ENCODE measurements at regions not wholly inside any gene's neighbourhood (a gene's known extent, or its start where the extent isn't known, plus 50 kb on each side); places are given as distances from the start of the nearest gene placed in this dataset.
A peak's percentile ranks its signal among the peaks of the same experiment; 100 is the strongest.
"Not testable (repeated sequence)": the region's sequence is repeated elsewhere in the genome, so short reads cannot be mapped to it uniquely, and the experiment has no call there.

DNA sequence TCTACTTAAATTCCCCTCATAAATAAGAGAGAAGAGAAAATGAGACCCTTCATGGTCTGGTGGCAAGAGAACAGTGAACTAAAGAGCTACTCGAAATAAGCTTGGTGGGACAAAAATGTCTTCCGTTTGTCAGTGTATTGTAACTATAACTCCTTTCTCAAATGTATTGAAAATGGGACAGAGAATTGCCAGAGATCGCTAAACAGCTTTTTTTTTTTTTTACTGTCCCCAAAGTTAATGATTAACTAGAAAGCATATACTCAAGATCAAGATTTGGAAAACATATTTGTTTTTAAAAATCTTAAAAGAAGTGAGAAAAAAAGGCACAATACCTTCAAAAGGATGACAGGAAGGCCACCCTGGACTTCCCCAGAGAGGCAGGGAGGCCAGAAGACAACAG, 206.4 kb upstream of the CTNND2 start:
- Mint-ChIP-seq H3K9me3 (peaks cover 0 to 4% (median 0%) of the 10 kb centered on the region in 6 donors), H3K36me3 (no peaks in the 10 kb centered on the region), H3K27me3 (ENCODE audit: low read depth in 3 of 3) (no peaks in the 10 kb centered on the region), H3K27ac (no peak overlapping the region), H3K4me1 (no peaks in the 10 kb centered on the region), H3K4me3 (no peak overlapping the region)
- no peak for DNase-seq

DNA sequence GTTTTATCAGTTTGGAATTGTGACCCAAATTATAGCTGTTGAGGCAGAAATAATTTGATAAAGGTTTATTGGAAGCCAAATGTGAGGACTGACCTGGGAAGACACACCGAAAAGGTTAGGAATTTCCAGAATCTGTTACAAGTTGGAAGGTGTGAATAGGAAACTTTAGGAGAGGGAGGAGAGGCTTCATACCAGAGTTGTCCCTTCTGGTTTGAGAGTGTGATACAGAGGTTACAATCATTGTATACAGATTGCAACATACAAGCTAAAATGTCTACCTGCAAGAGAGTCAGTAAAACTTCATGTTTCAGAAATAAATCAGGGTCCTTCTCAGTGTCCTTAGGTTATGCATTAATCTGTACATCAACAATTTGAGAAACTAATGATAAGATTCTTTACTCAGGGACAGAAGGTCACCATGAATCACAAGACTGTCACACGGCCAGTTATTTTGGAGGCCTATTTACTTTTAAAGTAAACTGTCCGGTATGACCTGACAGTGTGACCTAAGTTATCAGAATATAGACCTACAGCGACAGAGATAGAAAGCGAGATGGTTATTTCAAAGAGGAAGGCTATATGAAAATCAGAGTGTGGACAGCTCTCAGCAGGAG, 204.9 kb upstream of the CTNND2 start:
- DNase-seq: no peak
- Mint-ChIP-seq H3K4me1 (no peaks in the 10 kb centered on the region), H3K27ac (no peak overlapping the region), H3K27me3 (ENCODE audit: low read depth in 3 of 3) (no peaks in the 10 kb centered on the region), H3K4me3 (no peak overlapping the region), H3K9me3 (peaks cover 0 to 4% (median 0%) of the 10 kb centered on the region in 6 donors), H3K36me3 (no peaks in the 10 kb centered on the region)

DNA sequence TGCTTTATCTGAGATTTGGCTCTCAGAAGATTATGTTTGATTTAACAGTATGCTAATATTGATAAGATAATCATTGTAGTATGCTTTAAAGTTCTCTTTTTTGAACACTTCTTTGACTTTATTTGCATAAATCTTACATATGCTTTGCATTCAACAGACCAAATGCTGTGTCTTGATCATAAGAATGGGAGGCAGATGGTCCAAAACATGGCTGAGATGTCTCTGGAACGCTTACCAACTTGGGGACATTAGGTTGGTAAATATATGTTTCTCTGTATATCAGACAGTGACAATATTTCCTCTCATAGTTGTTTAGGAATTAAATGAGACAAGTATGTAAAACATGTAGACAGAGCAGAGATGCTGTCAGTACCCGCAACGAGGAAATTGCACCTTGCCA, 197.9 kb upstream of the CTNND2 start:
- no peak for DNase-seq
- H3K27ac Mint-ChIP-seq: no peak overlapping the region
- H3K27me3 Mint-ChIP-seq (ENCODE audit: low read depth in 3 of 3): no peaks in the 10 kb centered on the region
- H3K4me1 Mint-ChIP-seq: no peaks in the 10 kb centered on the region
- H3K36me3 Mint-ChIP-seq: no peaks in the 10 kb centered on the region
- no peak overlapping the region for H3K4me3 Mint-ChIP-seq
- peaks cover 0 to 9% (median 4%) of the 10 kb centered on the region in 6 donors for H3K9me3 Mint-ChIP-seq

DNA sequence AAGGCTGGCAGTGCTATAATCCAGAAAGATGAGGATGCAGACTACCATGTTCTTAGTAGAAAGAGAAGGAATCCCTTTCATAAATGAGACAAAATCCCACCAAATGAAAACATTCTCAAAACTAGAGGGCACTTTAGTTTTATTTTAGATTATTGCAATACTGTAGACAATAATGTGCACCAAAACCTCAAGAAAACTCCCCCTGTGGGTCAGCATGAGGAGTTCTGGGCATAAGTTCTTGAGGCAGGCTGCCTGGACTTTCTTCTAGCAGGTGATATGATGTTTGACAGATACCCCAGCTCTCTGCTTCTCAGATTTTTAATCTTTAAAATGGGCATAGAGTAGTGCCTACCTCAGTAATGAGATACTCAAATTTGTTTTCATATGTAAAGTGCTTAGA, 196.3 kb upstream of the CTNND2 start:
- Mint-ChIP-seq H3K4me3 (no peak overlapping the region), H3K36me3 (no peaks in the 10 kb centered on the region), H3K27ac (no peak overlapping the region), H3K4me1 (no peaks in the 10 kb centered on the region), H3K27me3 (ENCODE audit: low read depth in 3 of 3) (no peaks in the 10 kb centered on the region), H3K9me3 (peaks cover 0 to 9% (median 5%) of the 10 kb centered on the region in 6 donors)
- no peak for DNase-seq

DNA sequence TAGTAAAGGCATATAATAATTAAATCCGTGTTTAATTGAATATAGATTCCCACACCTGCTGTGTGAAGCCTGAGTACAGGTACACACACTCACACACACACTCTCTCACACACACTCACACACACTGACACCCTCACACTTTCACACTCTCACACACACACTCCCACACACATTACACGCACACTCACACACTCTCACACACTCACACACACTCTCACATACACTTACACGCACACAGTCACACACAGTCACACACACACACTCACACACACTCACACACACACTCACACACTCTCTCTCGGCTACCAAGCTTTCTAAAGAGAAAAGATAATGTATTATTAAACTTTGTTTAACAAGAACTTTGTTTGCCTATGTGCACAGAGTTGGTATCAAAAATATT, 195.1 kb upstream of the CTNND2 start:
- Mint-ChIP-seq H3K9me3 (peaks cover 0 to 14% (median 5%) of the 10 kb centered on the region in 6 donors), H3K27ac (no peak overlapping the region), H3K27me3 (ENCODE audit: low read depth in 3 of 3) (no peaks in the 10 kb centered on the region), H3K36me3 (no peaks in the 10 kb centered on the region), H3K4me1 (no peaks in the 10 kb centered on the region), H3K4me3 (no peak overlapping the region)
- DNase-seq: no peak

DNA sequence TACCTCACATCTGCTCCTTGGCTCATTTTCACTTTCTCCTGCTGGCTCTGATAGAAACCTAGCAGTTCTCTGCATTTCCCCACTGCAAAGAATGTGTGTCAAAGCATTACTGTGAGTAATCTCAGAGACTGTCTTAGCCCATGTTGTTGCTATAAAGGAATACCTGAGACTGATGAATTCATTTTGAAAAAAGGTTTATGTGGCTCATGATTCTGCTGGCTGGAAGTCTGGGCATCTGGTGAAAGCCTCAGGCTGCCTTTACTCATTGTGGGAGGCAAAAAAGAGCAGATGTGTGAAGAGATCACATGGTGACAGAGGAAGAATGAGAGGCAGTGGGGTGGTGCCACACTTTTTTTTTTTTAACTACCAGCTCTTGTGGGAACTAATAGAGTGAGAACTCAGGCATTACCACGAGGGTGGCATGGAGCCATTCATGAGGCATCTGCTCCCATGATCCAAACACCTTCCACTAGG, 191.6 kb upstream of the CTNND2 start:
- Mint-ChIP-seq H3K4me3 (no peak overlapping the region), H3K4me1 (no peaks in the 10 kb centered on the region), H3K27ac (no peak overlapping the region), H3K36me3 (no peaks in the 10 kb centered on the region), H3K9me3 (peaks cover 3 to 22% (median 6%) of the 10 kb centered on the region in 6 donors), H3K27me3 (ENCODE audit: low read depth in 3 of 3) (no peaks in the 10 kb centered on the region)
- no peak for DNase-seq

DNA sequence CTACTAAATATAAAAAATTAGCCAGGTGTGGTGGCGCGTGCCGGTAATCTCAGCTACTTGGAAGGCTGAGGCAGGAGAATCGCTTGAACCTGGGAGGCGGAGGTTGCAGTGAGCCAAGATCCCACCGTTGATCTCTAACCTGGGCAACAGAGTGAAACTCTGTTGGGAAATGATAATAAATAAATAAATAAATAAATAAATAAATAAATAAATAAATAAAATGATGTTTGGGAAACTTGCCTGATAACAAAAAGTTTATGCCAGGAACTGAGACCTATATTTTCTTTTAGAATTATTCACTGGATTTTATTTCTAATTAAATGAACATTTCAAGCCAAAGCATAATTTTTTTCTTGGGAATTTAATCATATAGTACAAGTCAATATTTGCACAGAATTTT, 189.3 kb upstream of the CTNND2 start:
- Mint-ChIP-seq H3K4me3 (no peak overlapping the region), H3K9me3 (peaks cover 3 to 17% (median 5%) of the 10 kb centered on the region in 6 donors), H3K27ac (no peak overlapping the region), H3K27me3 (ENCODE audit: low read depth in 3 of 3) (no peaks in the 10 kb centered on the region), H3K36me3 (no peaks in the 10 kb centered on the region), H3K4me1 (no peaks in the 10 kb centered on the region)
- DNase-seq: no peak

DNA sequence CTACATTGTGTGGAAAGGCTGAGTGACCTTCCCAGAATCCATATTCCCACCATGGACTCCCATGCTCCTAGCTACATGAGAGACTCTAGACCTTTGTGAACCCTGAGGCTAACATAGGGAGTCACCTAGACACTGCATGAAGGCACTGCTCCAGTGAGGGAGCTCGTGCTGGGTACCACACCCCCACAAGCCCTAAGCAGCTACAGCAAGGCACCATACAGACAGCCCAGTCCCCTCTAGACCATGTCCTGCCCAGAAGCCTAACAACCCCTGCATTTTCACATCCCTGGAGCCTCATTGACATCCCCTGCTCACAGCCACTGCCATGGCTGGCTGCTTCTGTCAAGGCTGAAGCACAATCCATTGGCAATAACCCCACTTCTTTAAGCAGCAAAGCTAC, 176.5 kb upstream of the CTNND2 start:
- Mint-ChIP-seq H3K4me1 (no peaks in the 10 kb centered on the region), H3K36me3 (no peaks in the 10 kb centered on the region), H3K9me3 (peaks cover 5 to 26% (median 7%) of the 10 kb centered on the region in 6 donors), H3K27ac (no peak overlapping the region), H3K4me3 (no peak overlapping the region), H3K27me3 (ENCODE audit: low read depth in 3 of 3) (peaks cover 0 to 3% (median 0%) of the 10 kb centered on the region in 3 donors)
- DNase-seq: no peak

DNA sequence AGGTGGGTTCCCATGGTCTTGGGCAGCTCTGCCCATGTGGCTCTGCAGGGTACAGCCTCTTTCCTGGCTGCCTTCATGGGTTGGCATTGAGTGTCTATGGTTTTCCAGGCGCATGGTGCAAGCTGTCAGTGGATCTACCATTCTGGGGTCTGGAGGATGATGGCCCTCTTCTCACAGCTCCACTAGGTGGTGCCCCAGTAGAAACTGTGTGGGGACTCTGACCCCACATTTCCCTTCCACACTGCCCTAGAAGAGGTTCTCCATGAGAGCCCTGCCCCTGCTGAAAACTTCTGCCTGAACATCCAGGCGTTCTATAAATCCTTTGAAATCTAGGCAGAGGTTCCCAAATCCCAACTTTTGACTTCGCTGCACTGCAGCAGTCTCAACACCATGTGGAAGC, 174.0 kb upstream of the CTNND2 start:
- not testable (repeated sequence) for H3K27me3 Mint-ChIP-seq (ENCODE audit: low read depth in 3 of 3); H3K27ac Mint-ChIP-seq; H3K36me3 Mint-ChIP-seq; DNase-seq; H3K4me1 Mint-ChIP-seq; H3K4me3 Mint-ChIP-seq
- H3K9me3 Mint-ChIP-seq: peaks cover 0 to 34% (median 6%) of the 10 kb centered on the region in 6 donors

DNA sequence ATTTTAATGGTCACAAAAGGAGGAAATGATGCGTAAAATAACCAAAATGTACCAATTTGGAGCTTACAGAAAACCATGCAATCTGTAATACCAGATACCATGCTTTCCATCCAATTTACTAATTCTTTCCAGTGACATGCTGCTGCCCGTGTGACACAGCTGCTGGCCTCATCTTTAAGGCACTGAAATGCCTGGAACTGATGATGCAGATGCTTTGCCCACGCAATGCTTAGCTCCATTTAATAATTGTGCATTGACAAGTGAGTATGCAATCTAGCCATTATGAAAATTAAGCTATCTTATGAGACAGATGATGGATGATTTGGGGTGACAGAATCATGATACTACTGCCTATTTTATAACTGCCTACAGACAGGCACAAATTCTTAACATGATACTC, 169.2 kb upstream of the CTNND2 start:
- no peak overlapping the region for H3K4me3 Mint-ChIP-seq
- H3K27me3 Mint-ChIP-seq (ENCODE audit: low read depth in 3 of 3): no peaks in the 10 kb centered on the region
- no peak for DNase-seq
- no peaks in the 10 kb centered on the region for H3K4me1 Mint-ChIP-seq
- H3K36me3 Mint-ChIP-seq: no peaks in the 10 kb centered on the region
- H3K27ac Mint-ChIP-seq: no peak overlapping the region
- peaks cover 0 to 8% (median 0%) of the 10 kb centered on the region in 6 donors for H3K9me3 Mint-ChIP-seq

DNA sequence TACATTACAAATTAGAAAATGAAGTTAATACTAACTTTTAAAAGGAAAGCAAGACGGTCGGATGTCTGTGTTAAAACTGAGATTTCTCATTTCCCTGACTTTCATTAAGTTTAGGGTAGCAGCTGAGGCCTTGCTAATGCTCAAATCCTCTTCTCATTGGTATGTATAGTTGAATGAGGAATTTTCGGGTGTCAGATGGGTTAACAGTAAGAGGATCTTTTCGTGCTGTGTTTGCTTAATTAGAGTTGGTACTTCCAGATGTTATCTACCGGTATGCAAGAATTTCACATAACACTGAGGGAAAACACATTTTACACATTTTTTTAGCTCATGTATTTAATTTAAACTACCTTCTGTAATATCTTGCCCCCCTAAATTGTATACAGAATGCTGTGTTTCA, 168.2 kb upstream of the CTNND2 start:
- Mint-ChIP-seq H3K36me3 (no peaks in the 10 kb centered on the region), H3K4me1 (no peaks in the 10 kb centered on the region), H3K9me3 (peaks cover 0 to 8% (median 2%) of the 10 kb centered on the region in 6 donors), H3K27me3 (ENCODE audit: low read depth in 3 of 3) (peaks cover 0 to 3% (median 0%) of the 10 kb centered on the region in 3 donors), H3K4me3 (no peak overlapping the region), H3K27ac (no peak overlapping the region)
- no peak for DNase-seq

DNA sequence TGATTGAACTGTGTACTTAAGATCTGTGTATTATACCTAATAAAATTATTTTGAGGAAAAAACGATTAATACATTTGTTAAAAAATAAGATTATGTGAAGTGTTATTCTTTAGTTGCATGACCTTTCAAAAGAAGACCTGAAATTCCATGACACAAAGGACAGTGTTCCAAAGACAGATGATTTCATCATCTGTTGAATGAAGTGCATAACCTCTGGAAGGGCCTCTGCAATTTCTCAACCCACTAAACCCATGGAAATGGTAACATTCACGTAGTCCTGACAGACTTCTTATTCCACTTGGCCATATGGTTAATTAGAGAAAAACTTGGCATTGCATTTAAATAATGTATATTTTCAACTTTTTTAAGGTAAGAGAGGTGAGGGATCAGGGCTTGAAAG, 167.2 kb upstream of the CTNND2 start:
- Mint-ChIP-seq H3K9me3 (peaks cover 0 to 8% (median 3%) of the 10 kb centered on the region in 6 donors), H3K27ac (no peak overlapping the region), H3K36me3 (no peaks in the 10 kb centered on the region), H3K4me1 (no peaks in the 10 kb centered on the region), H3K4me3 (no peak overlapping the region), H3K27me3 (ENCODE audit: low read depth in 3 of 3) (peaks cover 0 to 3% (median 0%) of the 10 kb centered on the region in 3 donors)
- DNase-seq: no peak

DNA sequence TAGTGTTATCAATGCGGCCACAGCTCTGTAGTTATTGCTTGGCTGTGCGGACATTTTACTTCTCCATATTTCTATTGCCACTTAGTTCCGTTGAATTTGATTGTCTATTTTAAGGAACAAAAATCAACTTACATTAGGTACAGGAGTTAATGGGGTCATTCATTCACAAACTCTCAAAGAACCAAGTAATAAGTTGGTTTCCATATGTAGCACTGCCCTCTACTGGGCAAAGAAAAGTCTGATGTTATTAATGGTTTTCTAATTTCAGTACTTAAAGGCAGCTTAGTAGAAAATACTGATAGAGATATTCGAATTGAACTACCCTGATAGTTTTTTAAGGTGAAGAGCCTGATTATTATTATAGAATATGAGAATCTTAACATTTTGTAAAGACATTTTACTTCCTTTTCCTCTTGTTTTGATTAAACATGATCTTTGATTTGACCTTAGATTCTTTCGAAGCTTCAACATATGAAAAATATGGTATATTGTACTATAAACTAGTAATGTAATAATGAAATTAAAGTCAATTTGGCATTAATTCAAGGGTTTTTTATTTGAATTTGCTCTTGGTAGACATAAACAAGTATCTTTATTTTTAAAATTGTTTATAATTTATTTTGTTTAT, 119.5 kb upstream of the CTNND2 start:
- Mint-ChIP-seq H3K27ac (no peak overlapping the region), H3K9me3 (peaks cover 0 to 3% (median 0%) of the 10 kb centered on the region in 6 donors), H3K4me1 (no peaks in the 10 kb centered on the region), H3K27me3 (ENCODE audit: low read depth in 3 of 3) (no peaks in the 10 kb centered on the region), H3K4me3 (no peak overlapping the region), H3K36me3 (no peaks in the 10 kb centered on the region)
- DNase-seq: peak in 2 of 3 donors; percentile 0 to 2

DNA sequence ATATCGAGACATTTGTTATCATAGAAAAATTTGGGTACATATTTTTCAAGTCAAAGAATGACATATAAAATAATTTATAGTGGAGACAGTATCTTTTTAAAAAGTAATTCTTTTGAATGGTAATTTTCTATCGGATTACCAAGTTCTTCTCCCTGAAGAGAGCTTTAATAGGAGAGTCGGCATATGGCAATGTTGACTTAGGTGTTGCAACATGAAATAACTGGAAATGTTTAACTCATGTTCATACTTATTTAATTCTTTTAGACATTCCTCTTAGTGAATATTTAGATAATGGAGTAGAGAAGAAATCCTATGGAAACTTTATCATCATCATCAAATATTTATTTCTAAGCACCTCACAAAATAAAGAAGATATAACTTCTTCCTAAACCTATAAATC, 118.2 kb upstream of the CTNND2 start:
- Mint-ChIP-seq H3K4me3 (no peak overlapping the region), H3K27me3 (ENCODE audit: low read depth in 3 of 3) (no peaks in the 10 kb centered on the region), H3K36me3 (no peaks in the 10 kb centered on the region), H3K27ac (no peak overlapping the region), H3K9me3 (no peaks in the 10 kb centered on the region), H3K4me1 (no peaks in the 10 kb centered on the region)
- no peak for DNase-seq

DNA sequence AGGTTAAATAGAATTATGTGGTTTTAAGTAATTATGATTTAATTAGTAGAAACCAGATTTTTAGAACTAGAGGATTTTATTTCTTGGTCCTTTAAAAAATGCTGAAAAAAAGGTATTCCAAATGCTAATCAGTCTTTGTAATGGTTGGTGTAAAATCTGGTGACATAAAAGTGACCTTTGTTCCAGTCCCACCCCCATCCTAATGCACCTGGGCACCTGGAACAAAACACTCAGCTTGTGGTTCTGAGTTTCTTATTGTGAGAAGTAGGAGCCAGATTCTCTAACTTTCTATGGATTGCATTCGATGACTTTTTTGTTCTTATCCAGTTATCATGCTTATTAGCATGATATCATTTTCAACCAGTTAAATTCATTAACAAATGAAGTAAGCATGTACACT, 115.1 kb upstream of the CTNND2 start:
- peaks cover 0 to 7% (median 0%) of the 10 kb centered on the region in 6 donors for H3K9me3 Mint-ChIP-seq
- H3K36me3 Mint-ChIP-seq: no peaks in the 10 kb centered on the region

More for the DNA sequence above, 115.1 kb upstream of the CTNND2 start:
- Mint-ChIP-seq H3K27ac (no peak overlapping the region), H3K4me1 (no peaks in the 10 kb centered on the region), H3K4me3 (no peak overlapping the region), H3K27me3 (ENCODE audit: low read depth in 3 of 3) (no peaks in the 10 kb centered on the region)
- no peak for DNase-seq
